Fibroblast of villous mesenchyme (primary cell): ENCODE measurements at regions not wholly inside any gene's neighbourhood (a gene's known extent, or its start where the extent isn't known, plus 50 kb on each side); places are given as distances from the start of the nearest gene placed in this dataset.

Experiments
- DNase-seq: peaks from one replicate; pipeline ENCODE4 v3.0.0-alpha.2; 2010; ENCODE audit warnings: low read depth
- H3K4me3 ChIP-seq: 2 replicates; pipeline ENCODE4 v1.5.1; 2011; ENCODE audit warnings: low read depth, mild to moderate bottlenecking, low read length
- CTCF ChIP-seq: IDR thresholded peaks from 2 replicates; pipeline ENCODE4 v1.5.1; 2012; ENCODE audit warnings: low read depth, mild to moderate bottlenecking, low read length; ENCODE audit not compliant: insufficient read depth

DNA sequence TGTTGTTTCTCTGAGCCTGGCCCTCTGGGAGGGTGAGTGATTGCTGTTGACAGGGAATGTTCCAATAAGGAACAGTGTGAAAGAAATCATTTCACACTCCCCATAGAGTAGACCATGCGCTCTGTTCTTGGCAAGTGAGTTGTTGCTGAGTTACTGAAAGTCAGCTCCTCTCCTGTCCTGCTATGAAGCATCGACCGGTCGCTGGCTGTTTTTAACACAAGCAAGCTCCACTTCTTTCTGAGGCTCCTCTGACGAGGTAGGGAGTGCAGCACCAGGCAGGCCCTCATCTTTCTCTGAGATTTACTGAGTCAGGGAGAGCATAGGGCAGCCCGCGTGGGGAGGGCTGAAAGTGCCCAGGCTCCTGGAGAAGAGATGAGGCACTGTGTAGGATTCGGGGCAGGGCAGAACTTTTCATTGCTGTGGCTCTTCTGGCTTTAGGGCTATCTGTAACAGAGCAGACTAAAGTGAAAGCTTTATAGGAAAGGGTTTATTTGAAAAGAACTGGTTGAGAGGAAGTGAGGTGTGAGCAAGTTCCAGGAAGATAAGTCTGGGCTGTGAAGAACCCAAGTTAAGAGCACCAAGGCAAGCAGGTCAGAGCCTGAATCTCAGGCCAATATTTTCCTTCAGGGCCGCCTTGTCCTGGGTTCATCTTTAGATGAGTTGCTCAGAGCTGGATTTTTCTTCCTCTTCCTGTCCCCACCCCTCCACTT is 332.2 kb downstream of the CCSER2 start:
- no peak for TF ChIP-seq CTCF
- H3K4me3 ChIP-seq, result no peak overlapping the region
- no peak for DNase-seq

DNA sequence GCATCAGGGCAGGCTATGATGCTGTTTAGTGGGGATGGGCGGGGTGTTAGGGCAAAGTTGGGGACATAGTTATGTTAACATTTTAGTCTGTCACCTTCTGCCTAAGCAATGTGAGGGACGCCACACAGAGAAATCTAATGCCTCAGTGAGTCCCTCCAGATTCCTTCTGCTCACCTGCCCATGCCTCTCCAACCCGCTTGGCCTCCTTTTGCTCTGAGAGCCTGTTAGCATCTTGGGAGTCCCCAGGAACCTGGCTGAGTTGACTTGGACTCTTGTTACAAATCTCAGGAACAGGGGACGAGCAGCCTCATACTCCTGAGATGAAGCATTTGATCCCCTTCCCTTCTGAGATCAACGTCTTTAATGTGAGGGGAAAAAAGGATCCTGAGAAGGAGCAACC is 336.8 kb downstream of the CCSER2 start:
- no peak for TF ChIP-seq CTCF
- DNase-seq, result no peak
- H3K4me3 ChIP-seq, result no peak overlapping the region

GRCh38 chr10:84665883-84666463 is 337.6 kb downstream of the CCSER2 start:
- no peak overlapping the region for H3K4me3 ChIP-seq
- no peak for DNase-seq
- TF ChIP-seq CTCF, result no peak

- H3K4me3 ChIP-seq, result no peak overlapping the region
- DNase-seq, result no peak
- no peak for TF ChIP-seq CTCF
Observed at GRCh38 chr10:84668186-84668763, 339.9 kb downstream of the CCSER2 start.

DNA sequence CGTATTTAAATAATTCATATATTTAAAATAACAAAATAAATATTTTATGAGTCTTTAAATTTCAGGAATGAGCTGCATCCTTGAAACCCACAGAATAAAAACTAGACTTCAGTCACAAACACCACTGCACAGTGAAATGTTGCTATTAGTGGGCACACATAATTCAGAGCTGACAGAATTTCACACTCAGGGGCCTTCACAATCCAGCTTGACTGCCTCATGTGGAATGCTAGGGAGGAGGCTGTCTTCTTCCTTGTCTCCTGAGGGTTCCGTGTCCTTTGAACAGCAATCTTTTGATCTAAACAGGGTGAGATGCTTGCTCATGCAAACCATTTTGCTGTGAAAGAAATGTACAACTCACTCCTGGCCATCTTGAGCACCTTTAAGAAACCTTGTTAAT is 346.7 kb downstream of the CCSER2 start:
- DNase-seq, result no peak
- no peak for TF ChIP-seq CTCF
- no peak overlapping the region for H3K4me3 ChIP-seq

DNA sequence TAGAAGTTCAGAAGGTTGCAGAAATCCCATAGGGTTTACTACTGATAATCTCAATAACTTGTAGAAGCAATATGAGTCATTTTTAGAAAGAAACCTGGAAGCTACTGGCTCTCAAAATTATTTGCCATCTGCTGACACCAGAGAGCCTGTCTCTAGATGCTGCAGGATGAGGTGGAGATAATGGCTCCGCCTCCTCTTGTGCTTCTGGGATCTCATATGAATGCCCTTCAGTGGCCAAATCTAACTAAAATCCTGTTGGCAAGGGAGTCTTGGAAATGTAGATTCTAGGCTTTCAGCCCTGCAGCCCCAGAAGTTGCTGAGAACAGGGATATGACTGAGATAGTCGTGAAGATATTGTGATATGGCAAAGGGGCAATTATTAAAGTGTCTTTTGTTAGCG is 348.1 kb downstream of the CCSER2 start:
- H3K4me3 ChIP-seq, result no peak overlapping the region
- DNase-seq, result no peak
- TF ChIP-seq CTCF, result no peak
